Endothelial cell of umbilical vein (primary cell): ENCODE measurements at regions not wholly inside any gene's neighbourhood (a gene's known extent, or its start where the extent isn't known, plus 50 kb on each side); places are given as distances from the start of the nearest gene placed in this dataset.

ENCODE experiments used
- BruUV-seq: library from RNA; stranded (reverse); fragments of 400-500 nt; replicated peaks from 2 replicates; lab custom pipeline; 2021; lab: Mats Ljungman, UMichigan
- CTCF ChIA-PET: fragments of 300-600, 350-600 bp; sonication (Branson Sonifier 250); formaldehyde crosslinking; loops from one replicate; lab custom pipeline; 2021; ENCODE audit warnings: antibody characterized with exemption, inconsistent platforms; lab: Charles Lee
- POLR2A ChIA-PET: fragments of 300-600, 350-600 bp; sonication (Branson Sonifier 250); formaldehyde crosslinking; loops from one replicate; lab custom pipeline; 2021; ENCODE audit warnings: antibody characterized with exemption, inconsistent platforms; lab: Charles Lee
- DNase-seq: peaks from one replicate; pipeline ENCODE4 v3.0.0-alpha.2; 2011; ENCODE audit warnings: low read depth, low spot score
- FAIRE-seq: peaks from 2 replicates; lab custom pipeline; 2011; peaks lifted over from hg19 to GRCh38; lab: Jason Lieb, UNC
- H2AFZ ChIP-seq: 2 replicates; pipeline ENCODE4 v1.6.0; 2012; ENCODE audit warnings: low read depth, low read length, control low read depth, inconsistent platforms
- H3K27ac ChIP-seq: 2 replicates; pipeline ENCODE4 v1.5.1; 2011; ENCODE audit warnings: low read depth, mild to moderate bottlenecking, control low read depth, low read length, moderate library complexity; ENCODE audit not compliant: insufficient read depth
- H3K27me3 ChIP-seq, 2 experiments: 2 replicates each; pipeline versions ENCODE4 v1.6.0 to v1.6.1; 2011; ENCODE audit warnings: low read length in 2 of 2, mixed read lengths in 1 of 2; ENCODE audit not compliant: control insufficient read depth in 2 of 2, insufficient read depth in 2 of 2
- H3K36me3 ChIP-seq, 2 experiments: 2 replicates in 1 of 2; 3 replicates in 1 of 2; pipeline ENCODE4 v1.5.1; 2011; ENCODE audit warnings: low read length in 2 of 2, mild to moderate bottlenecking in 1 of 2, moderate library complexity in 1 of 2; ENCODE audit not compliant: control insufficient read depth in 2 of 2, insufficient read depth in 2 of 2; ENCODE audit errors: extremely low read depth in 1 of 2
- H3K4me1 ChIP-seq: 3 replicates; pipeline ENCODE4 v1.5.1; 2011; ENCODE audit warnings: mild to moderate bottlenecking, low read length; ENCODE audit not compliant: control insufficient read depth, insufficient read depth; ENCODE audit errors: extremely low read depth
- H3K4me2 ChIP-seq: 2 replicates; pipeline ENCODE4 v1.6.1; 2011; ENCODE audit warnings: low read length, control low read depth, mixed read lengths; ENCODE audit not compliant: insufficient read depth
- H3K4me3 ChIP-seq, 3 experiments: fragments of 200-600 bp in 1 of 3; sonication (generic), shearing (Covaris generic) in 1 of 3; replicated peaks in 1 of 3; 2 replicates each; pipeline ENCODE4 v1.5.1; 2011 to 2016; ENCODE audit warnings: control low read depth in 3 of 3, low read length in 3 of 3, mild to moderate bottlenecking in 2 of 3, inconsistent platforms in 1 of 3, low read depth in 1 of 3, moderate library complexity in 1 of 3; ENCODE audit not compliant: insufficient read depth in 1 of 3
- H3K79me2 ChIP-seq: 2 replicates; pipeline ENCODE4 v1.6.0; 2012; ENCODE audit warnings: low read length, inconsistent platforms; ENCODE audit not compliant: control insufficient read depth, insufficient read depth
- H3K9ac ChIP-seq: replicated peaks from 2 replicates; pipeline ENCODE3; 2011; ENCODE audit warnings: low read length, control low read depth; ENCODE audit not compliant: insufficient read depth; ENCODE audit errors: extremely low read depth
- H3K9me1 ChIP-seq: replicated peaks from 3 replicates; pipeline ENCODE4 v1.6.0; 2011; ENCODE audit warnings: mild to moderate bottlenecking, low read length; ENCODE audit not compliant: control insufficient read depth, insufficient read depth; ENCODE audit errors: extremely low read depth
- H3K9me3 ChIP-seq: replicated peaks from 2 replicates; pipeline ENCODE4 v1.5.1; 2012; ENCODE audit warnings: low read length, inconsistent platforms; ENCODE audit not compliant: control insufficient read depth, insufficient read depth
- H4K20me1 ChIP-seq: replicated peaks from 2 replicates; pipeline ENCODE3; 2011; ENCODE audit warnings: mild to moderate bottlenecking, low read length; ENCODE audit not compliant: control insufficient read depth, insufficient read depth; ENCODE audit errors: extremely low read depth
- CTCF ChIP-seq, 2 donors: IDR thresholded peaks; 1 replicate in 1 of 2; 2 replicates in 1 of 2; pipeline ENCODE4 v1.5.1; 2011; ENCODE audit warnings: low read length in 2 of 2, mild to moderate bottlenecking in 2 of 2, moderate library complexity in 2 of 2, control low read depth in 1 of 2, inconsistent platforms in 1 of 2, low read depth in 1 of 2; ENCODE audit not compliant: insufficient read depth in 1 of 2; ENCODE audit errors: extremely low read depth in 1 of 2
- EZH2 ChIP-seq: IDR thresholded peaks from 2 replicates; pipeline ENCODE4 v1.6.1; 2012; ENCODE audit warnings: borderline replicate concordance, low read depth, mild to moderate bottlenecking, moderate library complexity, low read length, inconsistent platforms; ENCODE audit not compliant: severe bottlenecking
- FOS ChIP-seq: IDR thresholded peaks from 2 replicates; pipeline ENCODE4 v1.6.1; 2011; ENCODE audit warnings: mild to moderate bottlenecking, low read length, moderate library complexity, borderline replicate concordance; ENCODE audit not compliant: insufficient read depth
- GATA2 ChIP-seq: IDR thresholded peaks from 2 replicates; pipeline ENCODE4 v1.7.0; 2011; ENCODE audit warnings: low read depth, mild to moderate bottlenecking, moderate library complexity, mixed read lengths, low read length; ENCODE audit not compliant: insufficient read length, insufficient read depth
- JUN ChIP-seq: IDR thresholded peaks from 2 replicates; pipeline ENCODE4 v1.6.1; 2011; ENCODE audit warnings: borderline replicate concordance, low read depth; ENCODE audit not compliant: insufficient read length, insufficient read depth
- MAX ChIP-seq: IDR thresholded peaks from 2 replicates; pipeline ENCODE4 v1.6.1; 2011; ENCODE audit not compliant: insufficient read depth, insufficient read length
- MYC ChIP-seq: IDR thresholded peaks from one replicate; pipeline ENCODE4 v1.6.1; 2011; ENCODE audit warnings: mild to moderate bottlenecking, low read depth, low read length
- POLR2A ChIP-seq: IDR thresholded peaks from 2 replicates; pipeline ENCODE4 v1.6.1; 2012; ENCODE audit warnings: low read depth, mild to moderate bottlenecking, control low read depth, low read length
- POLR2AphosphoS5 ChIP-seq: IDR thresholded peaks from 2 replicates; pipeline ENCODE4 v1.6.1; 2012; ENCODE audit warnings: low read depth, mild to moderate bottlenecking, control low read depth, low read length, moderate library complexity; ENCODE audit not compliant: insufficient read depth
- dilution Hi-C: fragments of 300-500 bp; cut with MboI; formaldehyde crosslinking; loops from one replicate; pipeline ENCODE4 v1.15.0; 2019; ENCODE audit warnings: low sequenced_read_pairs; ENCODE audit not compliant: extremely low pct_ligation_motif_present
- intact Hi-C: fragments of 100-400 bp; cut with micrococcal nuclease; formaldehyde crosslinking; loops from one replicate; pipeline ENCODE4 v1.10.0; 2022

- no peaks in the 10 kb centered on the region for H4K20me1 ChIP-seq
- H2AFZ ChIP-seq: no peak overlapping the region
- H3K36me3 ChIP-seq: no peaks in the 10 kb centered on the region
- no peaks in the 10 kb centered on the region for H3K9me3 ChIP-seq
- H3K27ac ChIP-seq: no peak overlapping the region
- BruUV-seq: no TSS peak
- ChIA-PET POLR2A (no interaction called here), CTCF (interaction anchor here (0.6 to 1.4 kb wide), 2 partner anchors 12 kb away, joined by 5 read pairs; no protein-coding TSS in a partner anchor)
- no peaks in the 10 kb centered on the region for H3K4me1 ChIP-seq
- H3K79me2 ChIP-seq: no peaks in the 10 kb centered on the region
- no peaks in the 10 kb centered on the region for H3K9me1 ChIP-seq
- intact Hi-C loops (no loop called here), dilution Hi-C loops (no loop called here)
- FAIRE-seq (no peak), DNase-seq (no peak)
- H3K4me2 ChIP-seq: no peak overlapping the region
- H3K9ac ChIP-seq: no peak overlapping the region
- H3K27me3 ChIP-seq: peaks cover 0 to 6% of the 10 kb centered on the region in 2 experiments
- H3K4me3 ChIP-seq: no peak overlapping the region
- no peak for TF ChIP-seq EZH2
- no peak for TF ChIP-seq POLR2A
- no peak for TF ChIP-seq CTCF (IDR thresholded peaks at IDR 0.05; ENCODE audit: extremely low read depth in 1 of 2, insufficient read depth in 1 of 2, low read depth in 1 of 2, low read length in 2 of 2)
- no peak for TF ChIP-seq JUN
- no peak for TF ChIP-seq GATA2
- TF ChIP-seq MYC: no peak
- no peak for TF ChIP-seq POLR2AphosphoS5
- no peak for TF ChIP-seq MAX
- no peak for TF ChIP-seq FOS
Observed at GRCh38 chr15:62561571-62561970, 396.5 kb upstream of the C2CD4B start.
